DND-41 (cell line): ENCODE measurements at regions not wholly inside any gene's neighbourhood (a gene's known extent, or its start where the extent isn't known, plus 50 kb on each side); places are given as distances from the start of the nearest gene placed in this dataset.

Experiments
- ATAC-seq: fragments of 200-7000 bp; cut with Tn5 transposase; 3 replicates; pipeline ENCODE4 v1.9.1; 2021; ENCODE audit warnings: low read depth; ENCODE audit not compliant: insufficient read depth
- DNase-seq: peaks from one replicate; pipeline ENCODE4 v3.0.0-alpha.2; 2020
- H2AFZ ChIP-seq: 2 replicates; pipeline ENCODE4 v1.6.0; 2012; ENCODE audit warnings: low read depth, low read length
- H3K27ac ChIP-seq: 2 replicates; pipeline ENCODE4 v1.5.1; 2012; ENCODE audit warnings: low read length, inconsistent platforms
- H3K27me3 ChIP-seq: fragments of 200-600 bp; sonication (generic); 2 replicates; pipeline ENCODE4 v1.6.0; 2012; ENCODE audit warnings: low read length, mild to moderate bottlenecking, inconsistent platforms; ENCODE audit not compliant: insufficient read depth, poor library complexity
- H3K36me3 ChIP-seq: 2 replicates; pipeline ENCODE4 v1.5.1; 2012; ENCODE audit warnings: low read length, inconsistent platforms; ENCODE audit not compliant: insufficient read depth
- H3K4me1 ChIP-seq: 2 replicates; pipeline ENCODE4 v1.5.1; 2012; ENCODE audit warnings: mild to moderate bottlenecking, low read length; ENCODE audit not compliant: insufficient read depth
- H3K4me2 ChIP-seq: 2 replicates; pipeline ENCODE4 v1.6.0; 2012; ENCODE audit warnings: mild to moderate bottlenecking, moderate library complexity, low read length, inconsistent platforms; ENCODE audit not compliant: insufficient read depth
- H3K4me3 ChIP-seq, 2 experiments: fragments of 200-600 bp in 1 of 2; shearing (Covaris generic) in 1 of 2; 2 replicates each; pipeline ENCODE4 v1.5.1; 2012 to 2016; ENCODE audit warnings: inconsistent platforms in 2 of 2, low read length in 2 of 2, mild to moderate bottlenecking in 2 of 2, low read depth in 1 of 2, moderate library complexity in 1 of 2
- H3K79me2 ChIP-seq: 2 replicates; pipeline ENCODE4 v1.6.0; 2012; ENCODE audit warnings: low read length, inconsistent platforms; ENCODE audit not compliant: insufficient read depth
- H3K9ac ChIP-seq: 2 replicates; pipeline ENCODE4 v1.6.0; 2012; ENCODE audit warnings: low read depth, mild to moderate bottlenecking, inconsistent platforms, low read length, moderate library complexity
- H3K9me3 ChIP-seq: 2 replicates; pipeline ENCODE4 v1.5.1; 2012; ENCODE audit warnings: low read length, moderate library complexity, mild to moderate bottlenecking, inconsistent platforms; ENCODE audit not compliant: insufficient read depth, severe bottlenecking
- H4K20me1 ChIP-seq: 2 replicates; pipeline ENCODE4 v1.6.0; 2012; ENCODE audit warnings: low read length; ENCODE audit not compliant: insufficient read depth
- CTCF ChIP-seq: IDR thresholded peaks from 2 replicates; pipeline ENCODE4 v1.5.1; 2012; ENCODE audit warnings: borderline replicate concordance, low read length, moderate library complexity, mild to moderate bottlenecking; ENCODE audit not compliant: poor library complexity, severe bottlenecking; ENCODE audit errors: extremely low read depth
- EZH2 ChIP-seq: IDR thresholded peaks from 3 replicates; pipeline ENCODE4 v1.6.1; 2012; ENCODE audit warnings: borderline replicate concordance, low read depth, mild to moderate bottlenecking, moderate library complexity, low read length, inconsistent platforms; ENCODE audit not compliant: severe bottlenecking

- Histone ChIP-seq H2AFZ (no peak overlapping the region), H3K79me2 (no peaks in the 10 kb centered on the region), H3K27me3 (no peaks in the 10 kb centered on the region), H3K9me3 (no peaks in the 10 kb centered on the region), H3K4me3 (no peak overlapping the region), H3K4me1 (no peaks in the 10 kb centered on the region), H3K36me3 (no peaks in the 10 kb centered on the region), H3K9ac (no peak overlapping the region), H3K4me2 (no peak overlapping the region), H4K20me1 (no peaks in the 10 kb centered on the region), H3K27ac (no peak overlapping the region)
- no peak for ATAC-seq
- TF ChIP-seq EZH2 (no peak), CTCF (no peak)
- no peak for DNase-seq
Measured at GRCh38 chr10:58950618-58951017, 225.8 kb upstream of the PHYHIPL start.

GRCh38 chr10:58951087-58951486, 225.4 kb upstream of the PHYHIPL start:
- no peak for DNase-seq
- H3K79me2 ChIP-seq = no peaks in the 10 kb centered on the region
- H2AFZ ChIP-seq = no peak overlapping the region
- no peak overlapping the region for H3K4me3 ChIP-seq
- no peaks in the 10 kb centered on the region for H4K20me1 ChIP-seq
- no peak overlapping the region for H3K27ac ChIP-seq
- no peak overlapping the region for H3K9ac ChIP-seq
- H3K36me3 ChIP-seq = no peaks in the 10 kb centered on the region
- ATAC-seq = no peak
- TF ChIP-seq CTCF = no peak
- no peak for TF ChIP-seq EZH2
- H3K4me1 ChIP-seq = no peaks in the 10 kb centered on the region
- H3K9me3 ChIP-seq = no peaks in the 10 kb centered on the region
- H3K27me3 ChIP-seq = no peaks in the 10 kb centered on the region
- no peak overlapping the region for H3K4me2 ChIP-seq

GRCh38 chr10:58951746-58952145, 224.7 kb upstream of the PHYHIPL start:
- DNase-seq (no peak), ATAC-seq (no peak)
- H3K4me2 ChIP-seq = no peak overlapping the region
- H3K9ac ChIP-seq = no peak overlapping the region
- TF ChIP-seq EZH2 (no peak), CTCF (no peak)
- H3K27ac ChIP-seq = no peak overlapping the region
- no peaks in the 10 kb centered on the region for H3K79me2 ChIP-seq
- H4K20me1 ChIP-seq = no peaks in the 10 kb centered on the region
- no peaks in the 10 kb centered on the region for H3K36me3 ChIP-seq
- H3K4me3 ChIP-seq = no peak overlapping the region
- no peaks in the 10 kb centered on the region for H3K27me3 ChIP-seq
- H3K4me1 ChIP-seq = no peaks in the 10 kb centered on the region
- no peaks in the 10 kb centered on the region for H3K9me3 ChIP-seq
- H2AFZ ChIP-seq = no peak overlapping the region

DNA sequence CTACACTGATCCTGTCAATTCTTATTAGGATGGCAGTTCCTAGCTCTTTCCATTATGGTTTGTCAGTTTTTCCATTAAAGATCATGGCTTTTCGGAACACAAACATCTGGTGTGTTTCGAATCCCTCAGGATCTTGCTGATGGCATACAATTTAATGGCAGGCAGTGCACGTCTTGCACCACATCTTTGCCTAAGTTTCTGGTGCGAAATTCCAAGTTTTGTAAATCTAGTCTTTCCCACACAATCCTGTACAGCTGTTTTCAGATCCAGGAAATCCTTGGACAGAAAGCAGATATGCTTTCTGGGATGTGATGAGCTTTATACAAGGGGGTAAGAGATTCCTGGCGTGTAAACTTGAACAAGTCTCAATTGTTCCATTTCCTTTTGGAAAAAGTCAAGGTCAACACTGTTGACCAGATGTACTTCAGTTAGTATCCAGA, 224.3 kb upstream of the PHYHIPL start:
- no peaks in the 10 kb centered on the region for H3K36me3 ChIP-seq
- H3K4me1 ChIP-seq = no peaks in the 10 kb centered on the region
- ATAC-seq (no peak), DNase-seq (no peak)
- H3K9me3 ChIP-seq = no peaks in the 10 kb centered on the region
- H3K27ac ChIP-seq = no peak overlapping the region
- TF ChIP-seq EZH2 (no peak), CTCF (no peak)
- no peak overlapping the region for H3K4me2 ChIP-seq
- no peak overlapping the region for H2AFZ ChIP-seq
- no peak overlapping the region for H3K4me3 ChIP-seq
- no peaks in the 10 kb centered on the region for H4K20me1 ChIP-seq
- H3K79me2 ChIP-seq = no peaks in the 10 kb centered on the region
- no peak overlapping the region for H3K9ac ChIP-seq
- H3K27me3 ChIP-seq = no peaks in the 10 kb centered on the region
